HG03575 (cell line): ENCODE measurements at regions not wholly inside any gene's neighbourhood (a gene's known extent, or its start where the extent isn't known, plus 50 kb on each side); places are given as distances from the start of the nearest gene placed in this dataset.

Experiments used
- ATAC-seq: cut with Tn5 transposase; IDR thresholded peaks from one replicate; pipeline ENCODE4 v1.9.1; 2021; ENCODE audit not compliant: unreplicated experiment, insufficient number of reproducible peaks, low FRiP score; ENCODE audit errors: extremely low read depth

GRCh38 chr1:57881639-57882038 is 457.8 kb upstream of the DAB1 start:
- no peak for ATAC-seq

GRCh38 chr1:57879700-57880099 is 455.8 kb upstream of the DAB1 start:
- no peak for ATAC-seq

- no peak for ATAC-seq
These were observed 450.6 kb upstream of the DAB1 start for GRCh38 chr1:57874418-57874877.

- ATAC-seq = no peak
These were observed 449.1 kb upstream of the DAB1 start for GRCh38 chr1:57872913-57873312.

- ATAC-seq = no peak
These were observed 445.0 kb upstream of the DAB1 start for GRCh38 chr1:57868908-57869307.

GRCh38 chr1:57868239-57868638 is 444.4 kb upstream of the DAB1 start:
- no peak for ATAC-seq

- ATAC-seq = no peak
These were observed 443.1 kb upstream of the DAB1 start for GRCh38 chr1:57866998-57867397.

GRCh38 chr1:57860931-57861565 is 437.2 kb upstream of the DAB1 start:
- ATAC-seq = no peak

- no peak for ATAC-seq
These were observed 436.5 kb upstream of the DAB1 start for GRCh38 chr1:57860325-57860724.

- no peak for ATAC-seq
These were observed 434.9 kb upstream of the DAB1 start for GRCh38 chr1:57858740-57859139.

- ATAC-seq = no peak
These were observed 433.9 kb upstream of the DAB1 start for GRCh38 chr1:57857809-57858208.

- ATAC-seq = no peak
These were observed 430.6 kb upstream of the DAB1 start for GRCh38 chr1:57854436-57854835.

GRCh38 chr1:57850176-57850940 is 426.5 kb upstream of the DAB1 start:
- ATAC-seq = no peak

GRCh38 chr1:57848406-57848805 is 424.5 kb upstream of the DAB1 start:
- ATAC-seq = no peak

GRCh38 chr1:57845041-57845440 is 421.2 kb upstream of the DAB1 start:
- ATAC-seq = no peak

- no peak for ATAC-seq
These were observed 420.6 kb upstream of the DAB1 start for GRCh38 chr1:57844382-57844980.

GRCh38 chr1:57843760-57844159 is 419.9 kb upstream of the DAB1 start:
- no peak for ATAC-seq

- ATAC-seq = no peak
These were observed 415.7 kb upstream of the DAB1 start for GRCh38 chr1:57839526-57839925.

- ATAC-seq = no peak
These were observed 415.2 kb upstream of the DAB1 start for GRCh38 chr1:57839067-57839466.

- no peak for ATAC-seq
These were observed 411.8 kb upstream of the DAB1 start for GRCh38 chr1:57835620-57836019.
